ENCODE measurements at regions not wholly inside any gene's neighbourhood (a gene's known extent, or its start where the extent isn't known, plus 50 kb on each side); places are given as distances from the start of the nearest gene placed in this dataset.

DNA sequence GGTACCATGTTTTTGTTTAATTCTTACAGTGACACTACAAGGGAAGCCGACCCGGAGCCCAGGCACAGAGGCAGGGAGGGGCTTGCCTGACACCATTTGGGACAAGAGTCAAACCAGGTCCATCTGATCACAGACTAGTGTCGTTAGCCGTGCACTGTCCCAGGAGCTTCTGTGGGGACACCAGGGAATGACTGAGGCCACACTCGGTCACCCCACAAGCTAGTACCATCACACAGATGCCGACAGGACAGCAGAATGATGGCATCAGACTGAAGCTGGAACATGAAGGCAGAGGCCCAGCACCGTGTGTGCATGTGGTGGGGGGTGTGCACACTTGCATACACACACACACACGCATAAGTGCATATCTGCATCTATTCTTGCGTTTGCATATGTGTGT is 61.5 kb upstream of the NECTIN1 start:
- TF ChIP-seq, protein P1, sequence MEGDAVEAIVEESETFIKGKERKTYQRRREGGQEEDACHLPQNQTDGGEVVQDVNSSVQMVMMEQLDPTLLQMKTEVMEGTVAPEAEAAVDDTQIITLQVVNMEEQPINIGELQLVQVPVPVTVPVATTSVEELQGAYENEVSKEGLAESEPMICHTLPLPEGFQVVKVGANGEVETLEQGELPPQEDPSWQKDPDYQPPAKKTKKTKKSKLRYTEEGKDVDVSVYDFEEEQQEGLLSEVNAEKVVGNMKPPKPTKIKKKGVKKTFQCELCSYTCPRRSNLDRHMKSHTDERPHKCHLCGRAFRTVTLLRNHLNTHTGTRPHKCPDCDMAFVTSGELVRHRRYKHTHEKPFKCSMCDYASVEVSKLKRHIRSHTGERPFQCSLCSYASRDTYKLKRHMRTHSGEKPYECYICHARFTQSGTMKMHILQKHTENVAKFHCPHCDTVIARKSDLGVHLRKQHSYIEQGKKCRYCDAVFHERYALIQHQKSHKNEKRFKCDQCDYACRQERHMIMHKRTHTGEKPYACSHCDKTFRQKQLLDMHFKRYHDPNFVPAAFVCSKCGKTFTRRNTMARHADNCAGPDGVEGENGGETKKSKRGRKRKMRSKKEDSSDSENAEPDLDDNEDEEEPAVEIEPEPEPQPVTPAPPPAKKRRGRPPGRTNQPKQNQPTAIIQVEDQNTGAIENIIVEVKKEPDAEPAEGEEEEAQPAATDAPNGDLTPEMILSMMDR (IDR thresholded peaks at IDR 0.05), result no peak
- no peak for TF ChIP-seq POLR2A (IDR thresholded peaks at IDR 0.05)
- no peak for TF ChIP-seq EP300 (IDR thresholded peaks at IDR 0.05)
